Uterus (tissue), 3 donors: ENCODE measurements at regions not wholly inside any gene's neighbourhood (a gene's known extent, or its start where the extent isn't known, plus 50 kb on each side); places are given as distances from the start of the nearest gene placed in this dataset.
"Not testable (repeated sequence)": the region's sequence is repeated elsewhere in the genome, so short reads cannot be mapped to it uniquely, and the experiment has no call there.

Experiments used
- DNase-seq, 2 donors: peaks; one replicate each; pipeline ENCODE4 v3.0.0-alpha.2; 2019 to 2020
- H3K27ac ChIP-seq, 2 donors: fragments of 200-600 bp; sonication (generic); 1 replicate in 1 of 2; 2 replicates in 1 of 2; pipeline ENCODE4 v1.5.1; 2016 to 2018
- H3K27me3 ChIP-seq, 2 donors: fragments of 200-600 bp; sonication (generic); one replicate each; pipeline ENCODE4 v1.5.1; 2018 to 2019; ENCODE audit warnings: control low read depth in 1 of 2
- H3K36me3 ChIP-seq, 2 donors: fragments of 200-600 bp; sonication (generic); one replicate each; pipeline ENCODE4 v1.5.1; 2019; ENCODE audit warnings: control low read depth in 1 of 2
- H3K4me1 ChIP-seq, 2 donors: fragments of 200-600 bp; sonication (generic); one replicate each; pipeline ENCODE4 v1.5.1; 2018 to 2019; ENCODE audit warnings: control low read depth in 1 of 2
- H3K4me3 ChIP-seq, 2 donors: fragments of 200-600 bp; sonication (generic); 1 replicate in 1 of 2; 2 replicates in 1 of 2; pipeline ENCODE4 v1.5.1; 2018 to 2019; ENCODE audit warnings: mild to moderate bottlenecking in 1 of 2
- H3K9me3 ChIP-seq, 2 donors: fragments of 200-600 bp; sonication (generic); one replicate each; pipeline ENCODE4 v1.5.1; 2019; ENCODE audit warnings: control low read depth in 1 of 2
- CTCF ChIP-seq, 4 experiments: fragments of 200-600 bp in 2 of 4; fragments of 450-650 bp in 2 of 4; sonication (generic) in 2 of 4; IDR thresholded peaks; one replicate each; pipeline ENCODE4 v1.5.1; 2016 to 2019; ENCODE audit warnings: antibody characterized with exemption in 4 of 4, mild to moderate bottlenecking in 2 of 4, moderate library complexity in 1 of 4
- POLR2A ChIP-seq, 2 donors: fragments of 450-650 bp; IDR thresholded peaks; one replicate each; pipeline ENCODE4 v1.6.1; 2016; ENCODE audit warnings: antibody characterized with exemption in 2 of 2, mild to moderate bottlenecking in 1 of 2, moderate library complexity in 1 of 2
- intact Hi-C: fragments of 100-400 bp; cut with DNase I; formaldehyde crosslinking; loops from one replicate; pipeline ENCODE4 v1.15.1; 2023; ENCODE audit warnings: low total_unique reads
- donor health status: DM: yes; HTN: yes; CAD: no.

GRCh38 chr5:92268343-92268742, 885.2 kb upstream of the ARRDC3 start:
- no peak overlapping the region for H3K27ac ChIP-seq
- no peak for DNase-seq
- intact Hi-C loops = no loop called here
- H3K4me3 ChIP-seq = no peak overlapping the region
- no peaks in the 10 kb centered on the region for H3K9me3 ChIP-seq
- TF ChIP-seq CTCF (IDR thresholded peaks at IDR 0.05) (no peak), POLR2A (IDR thresholded peaks at IDR 0.05) (no peak)
- no peaks in the 10 kb centered on the region for H3K36me3 ChIP-seq
- no peaks in the 10 kb centered on the region for H3K27me3 ChIP-seq
- no peaks in the 10 kb centered on the region for H3K4me1 ChIP-seq

GRCh38 chr5:92267830-92268229, 884.7 kb upstream of the ARRDC3 start:
- Histone ChIP-seq H3K4me1 (no peaks in the 10 kb centered on the region), H3K36me3 (no peaks in the 10 kb centered on the region), H3K27ac (no peak overlapping the region), H3K27me3 (no peaks in the 10 kb centered on the region), H3K4me3 (no peak overlapping the region), H3K9me3 (no peaks in the 10 kb centered on the region)
- no peak for DNase-seq
- intact Hi-C loops = no loop called here
- TF ChIP-seq CTCF (IDR thresholded peaks at IDR 0.05) (no peak), POLR2A (IDR thresholded peaks at IDR 0.05) (no peak)

DNA sequence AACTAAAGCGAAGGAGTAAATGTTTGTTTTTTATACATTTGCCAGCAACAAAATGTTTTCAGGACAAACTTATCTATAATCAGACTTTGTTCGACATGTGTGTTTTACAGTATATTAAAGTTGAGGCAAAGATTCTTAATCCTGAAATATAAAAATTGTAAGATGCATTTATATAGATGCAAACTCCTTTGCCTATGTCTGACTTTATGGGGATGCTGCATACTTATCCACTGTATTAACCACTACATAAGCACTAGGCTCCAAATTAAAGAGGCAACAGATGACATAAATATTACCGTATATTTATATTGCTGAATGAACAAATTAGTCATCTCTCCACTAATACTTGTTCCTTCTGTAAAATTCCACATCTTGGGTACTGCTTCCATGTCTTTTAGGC, 882.7 kb upstream of the ARRDC3 start:
- TF ChIP-seq CTCF (IDR thresholded peaks at IDR 0.05) (no peak), POLR2A (IDR thresholded peaks at IDR 0.05) (no peak)
- DNase-seq = no peak

DNA sequence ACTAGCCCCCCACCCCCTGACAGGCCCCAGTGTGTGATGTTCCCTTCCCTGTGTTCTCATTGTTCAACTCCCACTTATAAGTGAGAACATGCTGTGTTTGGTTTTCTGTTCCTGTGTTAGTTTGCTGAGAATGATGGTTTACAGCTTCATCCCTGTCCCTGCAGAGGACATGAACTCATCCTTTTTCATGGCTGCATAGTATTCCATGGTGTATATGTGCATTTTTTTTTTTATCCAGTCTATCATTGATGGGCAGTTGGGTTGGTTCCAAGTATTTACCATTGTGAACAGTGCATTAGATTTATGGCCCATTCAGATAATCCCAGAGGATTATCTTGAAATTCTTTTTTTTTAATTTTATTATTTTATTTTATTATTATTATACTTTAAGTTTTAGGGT, 872.5 kb upstream of the ARRDC3 start:
- H3K36me3 ChIP-seq, H3K4me3 ChIP-seq, DNase-seq, H3K27ac ChIP-seq, H3K9me3 ChIP-seq, H3K4me1 ChIP-seq, H3K27me3 ChIP-seq, intact Hi-C loops: not testable (repeated sequence)

More for the DNA sequence above, 882.7 kb upstream of the ARRDC3 start:
- Histone ChIP-seq H3K4me1 (no peaks in the 10 kb centered on the region), H3K9me3 (no peaks in the 10 kb centered on the region), H3K4me3 (no peak overlapping the region), H3K27me3 (no peaks in the 10 kb centered on the region), H3K36me3 (no peaks in the 10 kb centered on the region), H3K27ac (no peak overlapping the region)
- intact Hi-C loops = no loop called here

DNA sequence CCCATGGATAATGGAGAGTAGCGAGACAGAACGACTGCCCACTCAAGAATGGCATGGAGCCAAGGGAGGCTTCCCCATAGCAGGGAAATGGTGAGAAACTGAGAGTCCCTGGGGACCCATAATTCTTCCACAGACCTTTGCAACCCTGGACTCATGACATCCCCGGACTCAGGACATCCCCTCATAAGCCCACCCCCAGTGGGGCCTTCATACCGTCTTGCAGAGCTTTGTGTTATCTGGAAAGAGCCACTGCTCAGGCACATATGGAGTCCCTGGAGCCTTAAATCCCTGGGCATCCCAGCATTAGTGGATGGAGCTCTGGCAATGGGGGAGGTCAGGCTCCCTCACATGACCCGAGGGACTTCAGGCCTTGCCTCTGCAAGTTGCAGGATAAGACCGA, 865.4 kb upstream of the ARRDC3 start:
- Histone ChIP-seq H3K4me1 (no peaks in the 10 kb centered on the region), H3K9me3 (no peaks in the 10 kb centered on the region), H3K27ac (no peak overlapping the region), H3K4me3 (no peak overlapping the region), H3K27me3 (no peaks in the 10 kb centered on the region), H3K36me3 (no peaks in the 10 kb centered on the region)
- TF ChIP-seq CTCF (IDR thresholded peaks at IDR 0.05) = no peak
- TF ChIP-seq POLR2A (IDR thresholded peaks at IDR 0.05) = no peak
- intact Hi-C loops = no loop called here
- no peak for DNase-seq

DNA sequence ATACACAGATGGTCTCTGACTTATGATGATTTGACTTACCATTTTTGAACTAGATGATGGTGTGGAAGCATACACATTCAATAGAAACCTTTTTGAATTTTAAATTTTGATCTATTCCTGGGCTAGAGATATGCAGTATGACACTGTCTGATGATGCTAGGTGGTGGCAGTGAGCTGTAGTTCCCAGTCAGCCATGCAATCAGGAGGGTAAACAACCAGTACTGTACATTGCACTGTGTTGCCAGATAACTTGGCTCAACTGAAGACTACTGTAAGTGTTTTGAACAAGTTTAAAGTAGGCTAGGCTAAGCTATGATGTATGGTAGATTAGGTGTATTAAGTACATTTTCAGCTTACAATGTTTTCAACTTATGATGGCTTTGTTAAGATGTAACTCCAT, 859.1 kb upstream of the ARRDC3 start:
- intact Hi-C loops = no loop called here
- H3K4me1 ChIP-seq = no peaks in the 10 kb centered on the region
- no peak overlapping the region for H3K27ac ChIP-seq
- no peak overlapping the region for H3K4me3 ChIP-seq
- no peaks in the 10 kb centered on the region for H3K9me3 ChIP-seq
- no peak for DNase-seq
- H3K27me3 ChIP-seq = no peaks in the 10 kb centered on the region
- no peak for TF ChIP-seq POLR2A (IDR thresholded peaks at IDR 0.05)
- no peak for TF ChIP-seq CTCF (IDR thresholded peaks at IDR 0.05)
- no peaks in the 10 kb centered on the region for H3K36me3 ChIP-seq
